Lung (tissue), 11 donors: ENCODE measurements at regions not wholly inside any gene's neighbourhood (a gene's known extent, or its start where the extent isn't known, plus 50 kb on each side); places are given as distances from the start of the nearest gene placed in this dataset.

Experiments
- ATAC-seq: fragments of 200-7000 bp; cut with Tn5 transposase; one replicate; pipeline ENCODE4 v1.9.1; 2020; ENCODE audit warnings: moderate number of reproducible peaks; ENCODE audit not compliant: insufficient read depth, low FRiP score
- DNase-seq, 3 donors: peaks; one replicate each; pipeline ENCODE4 v3.0.0-alpha.2; 2013 to 2017
- H3K27ac ChIP-seq, 2 donors: one replicate each; pipeline ENCODE4 v1.5.1; 2013; ENCODE audit warnings: mild to moderate bottlenecking in 2 of 2, moderate library complexity in 2 of 2, control low read depth in 1 of 2, inconsistent platforms in 1 of 2, low read depth in 1 of 2, low read length in 1 of 2
- H3K27me3 ChIP-seq, 3 donors: one replicate each; pipeline ENCODE4 v1.5.1; 2013; ENCODE audit warnings: low read length in 2 of 3; ENCODE audit not compliant: control insufficient read depth in 3 of 3, insufficient read depth in 3 of 3
- H3K36me3 ChIP-seq, 4 donors: one replicate each; pipeline ENCODE4 v1.5.1; 2013; ENCODE audit warnings: low read length in 4 of 4, mild to moderate bottlenecking in 1 of 4, moderate library complexity in 1 of 4; ENCODE audit not compliant: control insufficient read depth in 4 of 4, insufficient read depth in 4 of 4
- H3K4me1 ChIP-seq, 5 donors: one replicate each; pipeline ENCODE4 v1.5.1; 2013; ENCODE audit warnings: low read length in 5 of 5, mild to moderate bottlenecking in 2 of 5, moderate library complexity in 1 of 5; ENCODE audit not compliant: control insufficient read depth in 5 of 5, insufficient read depth in 5 of 5
- H3K4me3 ChIP-seq: one replicate; pipeline ENCODE4 v1.5.1; 2013; ENCODE audit warnings: mild to moderate bottlenecking, control low read depth, moderate library complexity
- H3K9ac ChIP-seq, 2 donors: one replicate each; pipeline ENCODE4 v1.5.1; 2013; ENCODE audit warnings: low read length in 2 of 2, control low read depth in 1 of 2; ENCODE audit not compliant: insufficient read depth in 1 of 2
- H3K9me3 ChIP-seq, 4 donors: one replicate each; pipeline ENCODE4 v1.5.1; 2013; ENCODE audit warnings: low read length in 3 of 4, mild to moderate bottlenecking in 1 of 4, moderate library complexity in 1 of 4; ENCODE audit not compliant: control insufficient read depth in 4 of 4, insufficient read depth in 3 of 4
- CTCF ChIP-seq: IDR thresholded peaks from 2 replicates; pipeline ENCODE4 v1.5.1; 2012; ENCODE audit warnings: mild to moderate bottlenecking; ENCODE audit errors: control extremely low read depth, extremely low read depth
- WGBS, 2 donors: extraction: QIAGEN DNeasy Blood & Tissue Kit; methylation state at CpG; one replicate each; pipeline ENCODE4 v1.1.7; 2013; 5-methylcytosine and 5-hydroxymethylcytosine counted together
- donor health status: control.
- donor health status: control.
- donor health status: Bipolar disorder and iron deficiency.
- donor health status: healthy.
- donor health status: DM: yes; HTN: yes; CAD: no.

- DNase-seq (no peak), ATAC-seq (no peak)
- Histone ChIP-seq H3K9ac (no peak overlapping the region), H3K36me3 (no peaks in the 10 kb centered on the region), H3K27me3 (no peaks in the 10 kb centered on the region), H3K27ac (no peak overlapping the region), H3K4me1 (peaks cover 0 to 6% (median 0%) of the 10 kb centered on the region in 5 donors), H3K4me3 (no peak overlapping the region), H3K9me3 (no peaks in the 10 kb centered on the region)
- no peak for TF ChIP-seq CTCF
Measured at GRCh38 chr2:204191574-204191973, 255.0 kb downstream of the ICOS start.

- H3K36me3 ChIP-seq = no peaks in the 10 kb centered on the region
- TF ChIP-seq CTCF = no peak
- WGBS, 2 donors = 84 to 88% methylated on average over 4 of the region's 4 CpGs
- ATAC-seq (no peak), DNase-seq (no peak)
- peaks cover 0 to 6% (median 0%) of the 10 kb centered on the region in 5 donors for H3K4me1 ChIP-seq
- H3K27ac ChIP-seq = no peak overlapping the region
- H3K9ac ChIP-seq = no peak overlapping the region
- H3K27me3 ChIP-seq = no peaks in the 10 kb centered on the region
- no peaks in the 10 kb centered on the region for H3K9me3 ChIP-seq
- H3K4me3 ChIP-seq = no peak overlapping the region
Measured at GRCh38 chr2:204195498-204195897, 258.9 kb downstream of the ICOS start.

GRCh38 chr2:204197336-204198005 is 260.9 kb downstream of the ICOS start:
- Histone ChIP-seq H3K36me3 (no peaks in the 10 kb centered on the region), H3K9ac (no peak overlapping the region), H3K9me3 (no peaks in the 10 kb centered on the region), H3K4me3 (no peak overlapping the region), H3K27me3 (no peaks in the 10 kb centered on the region), H3K4me1 (no peaks in the 10 kb centered on the region), H3K27ac (no peak overlapping the region)
- ATAC-seq (no peak), DNase-seq (no peak)
- WGBS, 2 donors = 79 to 84% methylated on average over 5 of the region's 5 CpGs
- TF ChIP-seq CTCF = no peak

- WGBS, 2 donors = 44 to 58% methylated on average over 3 of the region's 3 CpGs
- Histone ChIP-seq H3K9ac (no peak overlapping the region), H3K9me3 (no peaks in the 10 kb centered on the region), H3K4me3 (no peak overlapping the region), H3K27ac (no peak overlapping the region), H3K4me1 (no peaks in the 10 kb centered on the region), H3K27me3 (no peaks in the 10 kb centered on the region), H3K36me3 (no peaks in the 10 kb centered on the region)
- DNase-seq (no peak), ATAC-seq (no peak)
- TF ChIP-seq CTCF = no peak
Measured at GRCh38 chr2:204199357-204199756, 262.8 kb downstream of the ICOS start.
